ENCODE measurements at regions not wholly inside any gene's neighbourhood (a gene's known extent, or its start where the extent isn't known, plus 50 kb on each side); places are given as distances from the start of the nearest gene placed in this dataset.

DNA sequence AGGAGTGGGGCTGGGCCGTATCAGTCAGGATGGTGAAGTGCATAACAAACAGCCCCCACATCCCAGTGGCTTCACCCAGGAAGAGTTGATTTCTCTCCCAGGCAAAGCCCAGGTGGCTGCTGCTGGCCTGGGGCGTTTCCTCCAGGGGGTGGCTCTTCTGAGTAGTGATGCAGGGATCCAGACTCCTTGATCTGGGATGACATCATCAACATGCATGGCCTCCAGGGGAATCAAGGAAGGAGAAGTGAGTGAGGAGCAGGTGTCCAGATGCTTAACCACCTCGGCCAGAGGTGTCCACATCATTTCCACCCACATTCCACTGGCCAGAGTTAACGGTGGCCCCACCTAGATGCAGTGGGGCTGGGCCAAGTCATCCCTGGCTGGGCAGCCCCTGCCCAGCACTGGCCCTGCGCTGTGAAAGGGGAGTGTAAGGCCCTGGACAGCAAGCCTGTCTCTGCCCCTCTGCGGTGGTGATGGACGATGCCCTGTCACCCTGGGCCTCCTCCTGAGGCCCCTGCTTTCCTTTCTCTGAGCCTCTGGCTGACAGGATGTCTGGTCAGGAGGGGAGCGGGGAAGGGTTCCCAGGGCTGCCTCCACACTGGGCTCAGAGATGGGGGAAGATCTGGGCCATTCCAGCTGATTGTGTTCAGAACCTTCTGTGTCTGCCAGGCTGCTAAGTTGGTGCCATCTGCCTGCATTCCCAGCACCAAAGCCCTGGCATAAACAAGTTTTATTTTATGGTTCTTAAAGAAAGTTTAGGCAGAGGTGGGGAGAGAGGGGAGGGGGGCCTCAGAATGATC lies 598.2 kb downstream of the MATN1 start:
- no peaks in the 10 kb centered on the region for H3K27me3 ChIP-seq
- WGBS, 2 donors: 71 to 80% methylated on average over 1 to 7 of the region's 8 CpGs
- DNase-seq (peak in 1 of 2 donors; percentile 46), ATAC-seq (ENCODE audit: low FRiP score in 2 of 2) (no peak)
- no peak overlapping the region for H3K27ac ChIP-seq
- no peak for TF ChIP-seq POLR2A (IDR thresholded peaks at IDR 0.05)
- TF ChIP-seq, protein P1, sequence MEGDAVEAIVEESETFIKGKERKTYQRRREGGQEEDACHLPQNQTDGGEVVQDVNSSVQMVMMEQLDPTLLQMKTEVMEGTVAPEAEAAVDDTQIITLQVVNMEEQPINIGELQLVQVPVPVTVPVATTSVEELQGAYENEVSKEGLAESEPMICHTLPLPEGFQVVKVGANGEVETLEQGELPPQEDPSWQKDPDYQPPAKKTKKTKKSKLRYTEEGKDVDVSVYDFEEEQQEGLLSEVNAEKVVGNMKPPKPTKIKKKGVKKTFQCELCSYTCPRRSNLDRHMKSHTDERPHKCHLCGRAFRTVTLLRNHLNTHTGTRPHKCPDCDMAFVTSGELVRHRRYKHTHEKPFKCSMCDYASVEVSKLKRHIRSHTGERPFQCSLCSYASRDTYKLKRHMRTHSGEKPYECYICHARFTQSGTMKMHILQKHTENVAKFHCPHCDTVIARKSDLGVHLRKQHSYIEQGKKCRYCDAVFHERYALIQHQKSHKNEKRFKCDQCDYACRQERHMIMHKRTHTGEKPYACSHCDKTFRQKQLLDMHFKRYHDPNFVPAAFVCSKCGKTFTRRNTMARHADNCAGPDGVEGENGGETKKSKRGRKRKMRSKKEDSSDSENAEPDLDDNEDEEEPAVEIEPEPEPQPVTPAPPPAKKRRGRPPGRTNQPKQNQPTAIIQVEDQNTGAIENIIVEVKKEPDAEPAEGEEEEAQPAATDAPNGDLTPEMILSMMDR (IDR thresholded peaks at IDR 0.05): no peak
- TF ChIP-seq POLR2AphosphoS5 (IDR thresholded peaks at IDR 0.05): no peak
- no peak for TF ChIP-seq EP300 (IDR thresholded peaks at IDR 0.05)
- H3K4me3 ChIP-seq: no peak overlapping the region
- no peaks in the 10 kb centered on the region for H3K36me3 ChIP-seq
- H3K4me1 ChIP-seq: peaks cover 4 to 25% (median 12%) of the 10 kb centered on the region in 4 donors
- no peaks in the 10 kb centered on the region for H3K9me3 ChIP-seq

DNA sequence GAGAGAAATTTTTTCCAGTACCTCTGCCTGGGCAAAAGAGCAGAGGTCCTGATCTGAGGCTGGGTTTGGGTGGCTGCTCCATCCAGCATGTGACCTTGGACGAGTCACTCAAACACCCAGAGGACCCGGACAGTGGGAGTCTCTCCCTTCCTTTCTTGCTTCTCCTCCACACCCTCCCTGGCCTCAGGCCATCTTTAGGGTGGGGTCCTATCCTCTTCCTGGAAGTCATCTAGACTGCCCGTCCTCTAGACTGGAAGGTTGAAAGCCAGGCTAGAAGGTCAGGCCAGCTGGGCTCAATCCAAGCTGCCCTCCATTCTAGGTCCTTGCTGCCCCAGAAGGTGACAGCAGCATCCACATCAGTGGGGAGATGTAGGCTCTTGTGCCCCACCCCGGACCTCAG lies 599.5 kb downstream of the MATN1 start:
- Histone ChIP-seq H3K27me3 (no peaks in the 10 kb centered on the region), H3K4me1 (peaks cover 0 to 17% (median 5%) of the 10 kb centered on the region in 4 donors), H3K36me3 (no peaks in the 10 kb centered on the region), H3K27ac (no peak overlapping the region), H3K9me3 (no peaks in the 10 kb centered on the region), H3K4me3 (no peak overlapping the region)
- 65 to 100% methylated on average over 1 to 4 of the region's 4 CpGs for WGBS, 2 donors
- TF ChIP-seq EP300 (IDR thresholded peaks at IDR 0.05): no peak
- TF ChIP-seq POLR2AphosphoS5 (IDR thresholded peaks at IDR 0.05): no peak
- TF ChIP-seq POLR2A (IDR thresholded peaks at IDR 0.05): no peak
- TF ChIP-seq, protein P1 (IDR thresholded peaks at IDR 0.05): no peak
- DNase-seq: no peak
- ATAC-seq (ENCODE audit: low FRiP score in 2 of 2): peak in 1 of 2 donors; percentile 6

DNA sequence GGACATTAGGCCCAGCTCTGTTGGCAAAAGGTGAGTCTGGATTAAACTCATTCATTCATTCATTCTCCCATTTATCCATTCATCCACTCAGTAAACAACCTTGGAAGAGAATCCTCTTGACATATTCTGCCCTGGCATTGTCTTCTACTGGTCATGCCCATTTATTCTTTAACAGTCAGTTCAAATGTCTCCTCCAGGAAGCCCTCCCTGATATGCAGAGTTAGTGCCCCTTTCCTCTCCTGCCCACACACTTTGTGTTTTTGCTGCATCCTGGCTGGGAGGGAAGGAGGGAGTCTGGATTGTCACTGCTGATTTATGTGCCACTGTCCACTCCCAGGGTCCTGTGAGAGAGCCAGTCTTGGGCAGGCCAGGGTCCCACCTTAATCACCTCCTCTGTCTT lies 600.3 kb downstream of the MATN1 start:
- no peak overlapping the region for H3K27ac ChIP-seq
- no peak for DNase-seq
- no peaks in the 10 kb centered on the region for H3K36me3 ChIP-seq
- no peak for ATAC-seq (ENCODE audit: low FRiP score in 2 of 2)
- H3K9me3 ChIP-seq: no peaks in the 10 kb centered on the region
- TF ChIP-seq, protein P1 (IDR thresholded peaks at IDR 0.05): no peak
- TF ChIP-seq EP300 (IDR thresholded peaks at IDR 0.05) (no peak), POLR2AphosphoS5 (IDR thresholded peaks at IDR 0.05) (no peak), POLR2A (IDR thresholded peaks at IDR 0.05) (no peak)
- H3K27me3 ChIP-seq: no peaks in the 10 kb centered on the region
- H3K4me3 ChIP-seq: no peak overlapping the region
- H3K4me1 ChIP-seq: peaks cover 0 to 14% (median 2%) of the 10 kb centered on the region in 4 donors

- no peaks in the 10 kb centered on the region for H3K36me3 ChIP-seq
- no peak overlapping the region for H3K27ac ChIP-seq
- ATAC-seq (ENCODE audit: low FRiP score in 2 of 2): no peak
- 86 to 90% methylated on average over 16 of the region's 16 CpGs for WGBS, 2 donors
- peaks cover 0 to 8% (median 0%) of the 10 kb centered on the region in 4 donors for H3K4me1 ChIP-seq
- no peaks in the 10 kb centered on the region for H3K27me3 ChIP-seq
- no peaks in the 10 kb centered on the region for H3K9me3 ChIP-seq
- H3K4me3 ChIP-seq: no peak overlapping the region
- no peak for DNase-seq
- TF ChIP-seq POLR2A (IDR thresholded peaks at IDR 0.05): no peak
- TF ChIP-seq POLR2AphosphoS5 (IDR thresholded peaks at IDR 0.05): no peak
- TF ChIP-seq EP300 (IDR thresholded peaks at IDR 0.05): no peak
- TF ChIP-seq, protein P1 (IDR thresholded peaks at IDR 0.05): no peak
Measured at GRCh38 chr1:30120245-30121000, 603.0 kb downstream of the MATN1 start.

Measured in upper lobe of left lung (tissue), 6 donors.